ENCODE measurements at regions not wholly inside any gene's neighbourhood (a gene's known extent, or its start where the extent isn't known, plus 50 kb on each side); places are given as distances from the start of the nearest gene placed in this dataset.
"Not testable (repeated sequence)": the region's sequence is repeated elsewhere in the genome, so short reads cannot be mapped to it uniquely, and the experiment has no call there.

DNA sequence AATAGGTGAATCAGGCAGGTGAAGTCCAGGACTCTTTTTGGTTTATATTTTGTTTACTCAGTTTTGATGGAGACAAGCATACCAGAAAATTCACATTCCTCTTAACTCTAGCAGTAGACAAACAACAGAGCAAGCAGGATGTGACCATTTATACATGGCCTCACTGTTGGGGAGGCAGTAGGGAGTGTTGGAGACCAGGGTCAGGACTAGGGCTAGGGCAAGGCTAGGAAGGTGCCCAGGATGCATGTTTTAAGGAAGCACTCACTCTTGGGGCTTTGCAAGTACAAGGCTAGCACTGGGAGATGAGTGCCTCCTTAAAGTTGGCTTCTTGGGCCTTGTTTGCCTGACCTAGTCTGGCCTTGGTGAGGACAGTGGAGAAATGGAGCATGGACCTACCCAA is 84.5 kb upstream of the PLGLB2 start:
- not testable (repeated sequence) for TF ChIP-seq POLR2A (IDR thresholded peaks at IDR 0.05); POLR2AphosphoS5 (IDR thresholded peaks at IDR 0.05); EP300 (IDR thresholded peaks at IDR 0.05; ENCODE audit: low read depth)
- TF ChIP-seq, protein P1, sequence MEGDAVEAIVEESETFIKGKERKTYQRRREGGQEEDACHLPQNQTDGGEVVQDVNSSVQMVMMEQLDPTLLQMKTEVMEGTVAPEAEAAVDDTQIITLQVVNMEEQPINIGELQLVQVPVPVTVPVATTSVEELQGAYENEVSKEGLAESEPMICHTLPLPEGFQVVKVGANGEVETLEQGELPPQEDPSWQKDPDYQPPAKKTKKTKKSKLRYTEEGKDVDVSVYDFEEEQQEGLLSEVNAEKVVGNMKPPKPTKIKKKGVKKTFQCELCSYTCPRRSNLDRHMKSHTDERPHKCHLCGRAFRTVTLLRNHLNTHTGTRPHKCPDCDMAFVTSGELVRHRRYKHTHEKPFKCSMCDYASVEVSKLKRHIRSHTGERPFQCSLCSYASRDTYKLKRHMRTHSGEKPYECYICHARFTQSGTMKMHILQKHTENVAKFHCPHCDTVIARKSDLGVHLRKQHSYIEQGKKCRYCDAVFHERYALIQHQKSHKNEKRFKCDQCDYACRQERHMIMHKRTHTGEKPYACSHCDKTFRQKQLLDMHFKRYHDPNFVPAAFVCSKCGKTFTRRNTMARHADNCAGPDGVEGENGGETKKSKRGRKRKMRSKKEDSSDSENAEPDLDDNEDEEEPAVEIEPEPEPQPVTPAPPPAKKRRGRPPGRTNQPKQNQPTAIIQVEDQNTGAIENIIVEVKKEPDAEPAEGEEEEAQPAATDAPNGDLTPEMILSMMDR (IDR thresholded peaks at IDR 0.05) = not testable (repeated sequence)
